ENCODE measurements at regions not wholly inside any gene's neighbourhood (a gene's known extent, or its start where the extent isn't known, plus 50 kb on each side); places are given as distances from the start of the nearest gene placed in this dataset.

GRCh38 chr14:43359317-43359716, 1147.8 kb downstream of the FSCB start:
- TF ChIP-seq KLF16 (tag by site-specific recombination; IDR thresholded peaks at IDR 0.05): no peak
- TF ChIP-seq ZBTB48 (tag by site-specific recombination; IDR thresholded peaks at IDR 0.05): no peak
- no peak for TF ChIP-seq ZBTB44 (tag by site-specific recombination; IDR thresholded peaks at IDR 0.05)
- no peak for TF ChIP-seq SCRT1 (tag by site-specific recombination; IDR thresholded peaks at IDR 0.05; ENCODE audit: borderline replicate concordance)
- no peak for TF ChIP-seq ZNF324 (tag by site-specific recombination; IDR thresholded peaks at IDR 0.05)
- no peak for TF ChIP-seq ZNF596 (tag by site-specific recombination; IDR thresholded peaks at IDR 0.05)
- TF ChIP-seq EGR2 (tag by site-specific recombination; IDR thresholded peaks at IDR 0.05; ENCODE audit: low read depth): no peak
- TF ChIP-seq ZNF704 (tag by site-specific recombination; IDR thresholded peaks at IDR 0.05): no peak
- no peak for TF ChIP-seq ZSCAN18 (tag by site-specific recombination; IDR thresholded peaks at IDR 0.05)
- TF ChIP-seq ZNF366 (tag by site-specific recombination; conservative IDR thresholded peaks at IDR 0.05): no peak
- no peak overlapping the region for H3K4me3 ChIP-seq (ENCODE audit: low read depth, low read length)
- no peaks in the 10 kb centered on the region for H3K36me3 ChIP-seq (ENCODE audit: control insufficient read depth in 2 of 2, insufficient read depth in 1 of 2, low read length in 2 of 2)
- no peaks in the 10 kb centered on the region for H3K9me3 ChIP-seq (ENCODE audit: control insufficient read depth, insufficient read depth, low read depth, low read length)
- CTCF ChIA-PET: no interaction called here
- POLR2A ChIA-PET: no interaction called here
- H3K4me1 ChIP-seq (ENCODE audit: control insufficient read depth, insufficient read depth, low read length): no peaks in the 10 kb centered on the region
- H3K27ac ChIP-seq (ENCODE audit: extremely low read depth, low read depth, low read length): no peak overlapping the region

GRCh38 chr14:43356979-43357545, 1150.0 kb downstream of the FSCB start:
- CTCF ChIA-PET: no interaction called here

More at GRCh38 chr14:43356979-43357545, 1150.0 kb downstream of the FSCB start:
- POLR2A ChIA-PET: no interaction called here
- Histone ChIP-seq H3K27ac (ENCODE audit: extremely low read depth, low read depth, low read length) (no peak overlapping the region), H3K4me3 (ENCODE audit: low read depth, low read length) (no peak overlapping the region), H3K36me3 (ENCODE audit: control insufficient read depth in 2 of 2, insufficient read depth in 1 of 2, low read length in 2 of 2) (no peaks in the 10 kb centered on the region), H3K9me3 (ENCODE audit: control insufficient read depth, insufficient read depth, low read depth, low read length) (no peaks in the 10 kb centered on the region), H3K4me1 (ENCODE audit: control insufficient read depth, insufficient read depth, low read length) (no peaks in the 10 kb centered on the region)
- TF ChIP-seq ZNF24 (tag by site-specific recombination; IDR thresholded peaks at IDR 0.05) (no peak), ZNF777 (tag by site-specific recombination; IDR thresholded peaks at IDR 0.05; ENCODE audit: borderline replicate concordance) (no peak), ZNF223 (tag by site-specific recombination; IDR thresholded peaks at IDR 0.05) (no peak), ZNF677 (tag by site-specific recombination; IDR thresholded peaks at IDR 0.05) (no peak), ZNF362 (tag by site-specific recombination; IDR thresholded peaks at IDR 0.05) (no peak), ZBTB49 (tag by site-specific recombination; IDR thresholded peaks at IDR 0.05; ENCODE audit: low read depth) (no peak), ZBTB26 (tag by site-specific recombination; optimal IDR thresholded peaks at IDR 0.05) (no peak), HOXC10 (CRISPR knock-in tag; IDR thresholded peaks at IDR 0.05) (no peak), ZNF670 (tag by site-specific recombination; IDR thresholded peaks at IDR 0.05; ENCODE audit: low read depth) (no peak), ZNF146 (tag by site-specific recombination; IDR thresholded peaks at IDR 0.05) (no peak), ZNF391 (tag by site-specific recombination; IDR thresholded peaks at IDR 0.05; ENCODE audit: borderline replicate concordance, low read depth) (no peak), ZNF560 (tag by site-specific recombination; IDR thresholded peaks at IDR 0.05; ENCODE audit: borderline replicate concordance) (no peak)

Data from HEK293 (cell line).